ENCODE measurements at regions not wholly inside any gene's neighbourhood (a gene's known extent, or its start where the extent isn't known, plus 50 kb on each side); places are given as distances from the start of the nearest gene placed in this dataset.

DNA sequence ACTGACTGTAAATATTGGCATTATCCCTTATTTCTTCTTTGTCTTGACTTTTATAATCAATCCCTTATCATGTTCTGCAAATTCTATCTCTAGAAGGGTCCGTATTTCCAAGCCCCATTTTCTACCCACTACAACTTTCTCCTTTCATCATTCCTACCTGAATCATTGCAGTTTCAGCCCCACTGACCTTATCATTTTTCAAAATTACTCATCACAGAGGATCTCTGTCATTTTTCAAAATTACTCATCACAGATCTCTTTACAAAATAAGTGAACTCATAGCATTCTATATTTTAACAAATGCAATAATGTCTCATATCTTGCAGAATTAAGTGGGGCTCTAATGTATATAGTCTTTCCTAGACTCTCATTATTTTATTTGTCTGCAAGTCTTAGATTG, 256.9 kb upstream of the COX7C start:
- H3K36me3 ChIP-seq (ENCODE audit: control insufficient read depth, insufficient read depth, low read length), result no peaks in the 10 kb centered on the region
- H3K27me3 ChIP-seq (ENCODE audit: control insufficient read depth, insufficient read depth, low read length), result no peaks in the 10 kb centered on the region
- no peak overlapping the region for H3K9ac ChIP-seq (ENCODE audit: low read depth, low read length)
- H3K9me3 ChIP-seq (ENCODE audit: control insufficient read depth, insufficient read depth, low read length), result no peaks in the 10 kb centered on the region
- no peaks in the 10 kb centered on the region for H3K4me1 ChIP-seq (ENCODE audit: control insufficient read depth, insufficient read depth, low read length)
- no peak overlapping the region for H3K4me3 ChIP-seq (ENCODE audit: low read depth, low read length)

DNA sequence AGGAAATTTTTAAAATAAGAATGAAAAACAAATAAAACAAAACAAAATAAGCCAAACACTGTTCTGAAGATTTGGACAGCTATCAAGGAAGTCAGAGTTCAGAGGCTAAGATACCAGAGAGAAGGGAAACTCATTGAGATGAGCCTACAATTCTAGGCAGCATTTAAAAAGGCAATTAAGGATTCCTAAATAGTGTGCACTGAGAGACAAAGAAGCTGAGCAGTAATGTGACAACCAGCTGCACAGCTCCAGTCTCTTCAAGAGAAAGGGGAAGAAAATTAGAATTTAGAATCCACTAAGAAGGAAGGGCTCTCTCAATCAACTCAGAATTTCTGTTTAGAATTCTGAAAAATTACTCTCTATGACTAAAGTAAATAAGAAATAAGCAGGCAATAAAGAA, 246.7 kb upstream of the COX7C start:
- no peaks in the 10 kb centered on the region for H3K36me3 ChIP-seq (ENCODE audit: control insufficient read depth, insufficient read depth, low read length)
- H3K27me3 ChIP-seq (ENCODE audit: control insufficient read depth, insufficient read depth, low read length), result no peaks in the 10 kb centered on the region
- H3K4me1 ChIP-seq (ENCODE audit: control insufficient read depth, insufficient read depth, low read length), result no peaks in the 10 kb centered on the region
- no peaks in the 10 kb centered on the region for H3K9me3 ChIP-seq (ENCODE audit: control insufficient read depth, insufficient read depth, low read length)
- H3K9ac ChIP-seq (ENCODE audit: low read depth, low read length), result no peak overlapping the region
- H3K4me3 ChIP-seq (ENCODE audit: low read depth, low read length), result no peak overlapping the region

DNA sequence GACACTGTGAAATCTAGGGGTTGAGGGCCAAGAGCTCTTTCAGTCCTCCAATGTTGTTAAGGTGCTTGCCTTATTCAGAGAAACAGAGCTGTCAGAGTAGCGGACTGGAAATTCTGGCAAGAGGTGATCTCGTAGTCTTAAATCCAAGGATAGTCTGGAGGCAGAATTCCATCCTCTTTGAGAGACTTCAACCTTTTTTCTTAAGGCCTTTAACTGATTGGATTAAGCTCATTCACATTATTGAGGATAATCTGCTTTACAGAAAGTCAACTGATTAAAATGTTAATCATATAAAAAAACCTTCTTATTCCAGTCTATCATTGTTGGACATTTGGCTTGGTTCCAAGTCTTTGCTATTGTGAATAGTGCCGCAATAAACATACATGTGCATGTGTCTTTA, 243.1 kb upstream of the COX7C start:
- Histone ChIP-seq H3K36me3 (ENCODE audit: control insufficient read depth, insufficient read depth, low read length) (no peaks in the 10 kb centered on the region), H3K4me1 (ENCODE audit: control insufficient read depth, insufficient read depth, low read length) (no peaks in the 10 kb centered on the region), H3K9me3 (ENCODE audit: control insufficient read depth, insufficient read depth, low read length) (no peaks in the 10 kb centered on the region), H3K4me3 (ENCODE audit: low read depth, low read length) (no peak overlapping the region), H3K27me3 (ENCODE audit: control insufficient read depth, insufficient read depth, low read length) (no peaks in the 10 kb centered on the region), H3K9ac (ENCODE audit: low read depth, low read length) (no peak overlapping the region)

DNA sequence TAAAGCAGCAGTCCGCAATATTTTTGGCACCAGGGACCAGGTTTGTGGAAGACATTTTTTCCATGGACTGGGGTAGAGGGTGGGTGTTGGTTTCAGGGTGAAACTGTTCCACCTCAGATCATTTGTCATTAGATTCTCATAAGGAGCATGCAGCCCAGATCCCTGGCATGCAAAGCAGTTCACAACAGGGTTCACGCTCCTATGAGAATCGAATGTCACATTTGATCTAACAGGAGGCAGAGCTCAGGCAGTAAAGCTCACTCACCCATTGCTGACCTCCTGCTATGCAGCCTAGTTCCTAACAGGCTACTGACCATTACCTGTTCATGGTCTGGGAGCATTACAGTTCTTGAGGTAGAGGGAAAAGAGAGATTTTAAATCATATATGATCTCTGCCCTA, 241.5 kb upstream of the COX7C start:
- no peak overlapping the region for H3K9ac ChIP-seq (ENCODE audit: low read depth, low read length)
- no peaks in the 10 kb centered on the region for H3K36me3 ChIP-seq (ENCODE audit: control insufficient read depth, insufficient read depth, low read length)
- H3K4me3 ChIP-seq (ENCODE audit: low read depth, low read length), result no peak overlapping the region
- H3K27me3 ChIP-seq (ENCODE audit: control insufficient read depth, insufficient read depth, low read length), result no peaks in the 10 kb centered on the region
- no peaks in the 10 kb centered on the region for H3K9me3 ChIP-seq (ENCODE audit: control insufficient read depth, insufficient read depth, low read length)
- no peaks in the 10 kb centered on the region for H3K4me1 ChIP-seq (ENCODE audit: control insufficient read depth, insufficient read depth, low read length)

DNA sequence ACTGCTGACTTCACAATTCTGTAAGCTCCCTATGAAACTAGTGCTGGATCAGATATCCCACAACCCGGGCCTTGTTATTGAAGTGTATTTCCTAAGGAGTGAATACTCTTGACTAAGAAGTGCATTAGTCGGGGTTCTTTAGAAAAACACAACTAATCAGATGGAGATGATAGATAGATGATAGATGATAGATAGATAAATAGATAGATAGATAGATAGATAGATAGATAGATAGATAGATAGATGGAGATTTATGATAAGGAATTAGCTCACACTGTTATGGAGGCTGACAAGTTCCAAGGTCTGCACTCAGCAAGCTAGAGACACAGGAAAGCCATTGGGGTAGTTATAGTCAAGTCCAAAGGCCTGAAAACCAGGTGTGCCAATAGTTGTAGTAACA, 214.6 kb upstream of the COX7C start:
- H3K9me3 ChIP-seq (ENCODE audit: control insufficient read depth, insufficient read depth, low read length), result no peaks in the 10 kb centered on the region
- no peak overlapping the region for H3K9ac ChIP-seq (ENCODE audit: low read depth, low read length)
- H3K4me3 ChIP-seq (ENCODE audit: low read depth, low read length), result no peak overlapping the region
- H3K27me3 ChIP-seq (ENCODE audit: control insufficient read depth, insufficient read depth, low read length), result no peaks in the 10 kb centered on the region
- no peaks in the 10 kb centered on the region for H3K4me1 ChIP-seq (ENCODE audit: control insufficient read depth, insufficient read depth, low read length)
- no peaks in the 10 kb centered on the region for H3K36me3 ChIP-seq (ENCODE audit: control insufficient read depth, insufficient read depth, low read length)

DNA sequence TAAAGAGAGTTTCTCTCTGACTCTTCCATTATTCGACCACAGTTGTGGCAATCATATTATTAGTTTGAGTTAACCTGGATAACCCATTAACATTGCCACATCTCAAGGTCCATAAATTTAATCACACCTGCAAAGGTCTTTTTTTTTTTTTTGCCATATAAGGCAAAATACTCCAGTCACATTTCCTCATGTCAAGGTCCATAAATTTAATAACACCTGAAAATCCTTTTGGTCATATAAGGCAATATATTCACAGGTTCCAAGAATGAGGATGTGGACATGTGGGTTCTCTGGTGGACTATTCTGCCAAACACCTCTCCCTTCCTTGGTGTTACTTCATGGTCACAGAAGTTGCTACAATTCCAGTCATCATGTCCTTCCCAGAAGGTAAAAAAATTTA, 213.5 kb upstream of the COX7C start:
- H3K27me3 ChIP-seq (ENCODE audit: control insufficient read depth, insufficient read depth, low read length), result no peaks in the 10 kb centered on the region
- H3K9ac ChIP-seq (ENCODE audit: low read depth, low read length), result no peak overlapping the region
- no peaks in the 10 kb centered on the region for H3K4me1 ChIP-seq (ENCODE audit: control insufficient read depth, insufficient read depth, low read length)
- H3K9me3 ChIP-seq (ENCODE audit: control insufficient read depth, insufficient read depth, low read length), result no peaks in the 10 kb centered on the region
- H3K36me3 ChIP-seq (ENCODE audit: control insufficient read depth, insufficient read depth, low read length), result no peaks in the 10 kb centered on the region
- H3K4me3 ChIP-seq (ENCODE audit: low read depth, low read length), result no peak overlapping the region

DNA sequence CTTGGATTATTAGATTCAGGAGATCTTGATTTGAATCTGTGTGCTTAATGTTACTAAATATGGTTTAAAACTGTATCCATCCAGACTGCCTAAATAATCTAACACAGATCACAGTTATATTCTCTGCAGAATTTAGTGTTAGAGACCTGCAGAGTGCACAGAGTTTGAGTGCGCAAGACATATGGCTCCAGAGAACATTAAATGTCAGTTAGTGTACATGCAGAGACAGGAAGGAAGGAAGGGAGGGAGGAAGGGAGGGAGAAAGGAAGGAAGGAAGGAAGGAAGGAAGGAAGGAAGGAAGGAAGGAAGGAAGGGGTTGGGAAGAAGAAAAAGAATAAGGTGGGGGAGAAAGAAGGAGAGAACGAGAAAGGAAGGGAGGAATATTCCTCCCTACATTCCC, 210.0 kb upstream of the COX7C start:
- no peaks in the 10 kb centered on the region for H3K9me3 ChIP-seq (ENCODE audit: control insufficient read depth, insufficient read depth, low read length)
- no peak overlapping the region for H3K9ac ChIP-seq (ENCODE audit: low read depth, low read length)
- H3K4me3 ChIP-seq (ENCODE audit: low read depth, low read length), result no peak overlapping the region
- no peaks in the 10 kb centered on the region for H3K4me1 ChIP-seq (ENCODE audit: control insufficient read depth, insufficient read depth, low read length)
- H3K27me3 ChIP-seq (ENCODE audit: control insufficient read depth, insufficient read depth, low read length), result no peaks in the 10 kb centered on the region
- no peaks in the 10 kb centered on the region for H3K36me3 ChIP-seq (ENCODE audit: control insufficient read depth, insufficient read depth, low read length)

DNA sequence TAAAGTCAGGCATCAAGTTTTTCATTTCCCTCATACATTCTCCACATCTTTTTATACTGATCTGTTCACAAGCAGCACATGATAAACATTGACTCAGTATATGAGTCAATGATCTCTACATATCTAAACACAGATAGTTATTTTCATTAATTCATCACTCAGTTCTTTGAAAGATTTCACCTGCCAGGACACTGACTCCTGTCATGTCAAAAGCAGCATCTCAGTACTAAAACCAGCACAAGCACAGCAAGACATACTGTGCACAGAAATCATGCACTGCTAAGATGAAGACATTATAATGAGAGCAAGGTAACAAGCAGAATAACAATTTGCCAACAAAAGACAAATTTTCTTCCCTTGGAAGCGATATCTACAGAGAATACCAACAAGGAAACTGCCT, 206.1 kb upstream of the COX7C start:
- Histone ChIP-seq H3K27me3 (ENCODE audit: control insufficient read depth, insufficient read depth, low read length) (no peaks in the 10 kb centered on the region), H3K4me3 (ENCODE audit: low read depth, low read length) (no peak overlapping the region), H3K4me1 (ENCODE audit: control insufficient read depth, insufficient read depth, low read length) (no peaks in the 10 kb centered on the region), H3K9ac (ENCODE audit: low read depth, low read length) (no peak overlapping the region), H3K36me3 (ENCODE audit: control insufficient read depth, insufficient read depth, low read length) (no peaks in the 10 kb centered on the region), H3K9me3 (ENCODE audit: control insufficient read depth, insufficient read depth, low read length) (no peaks in the 10 kb centered on the region)

DNA sequence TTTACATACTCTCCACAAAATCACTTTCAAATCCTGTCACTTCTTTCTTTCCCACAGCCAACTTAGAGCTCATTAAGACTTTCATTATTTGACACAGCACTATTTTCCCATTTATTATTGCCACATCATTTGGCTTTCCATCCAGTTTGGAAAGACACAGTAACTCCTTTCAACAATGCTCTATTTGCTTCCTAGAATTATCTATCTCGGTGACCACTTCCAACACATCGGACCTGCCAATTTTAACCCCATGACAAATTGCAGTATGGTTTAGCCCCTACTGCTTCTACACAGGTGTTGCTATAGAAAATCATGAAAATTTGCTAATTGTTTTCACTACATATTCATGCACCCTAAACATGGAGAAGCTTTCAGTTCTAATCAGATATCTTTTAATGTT, 190.6 kb upstream of the COX7C start:
- H3K36me3 ChIP-seq (ENCODE audit: control insufficient read depth, insufficient read depth, low read length), result no peaks in the 10 kb centered on the region
- no peaks in the 10 kb centered on the region for H3K4me1 ChIP-seq (ENCODE audit: control insufficient read depth, insufficient read depth, low read length)
- no peaks in the 10 kb centered on the region for H3K9me3 ChIP-seq (ENCODE audit: control insufficient read depth, insufficient read depth, low read length)
- no peak overlapping the region for H3K4me3 ChIP-seq (ENCODE audit: low read depth, low read length)
- H3K9ac ChIP-seq (ENCODE audit: low read depth, low read length), result no peak overlapping the region
- H3K27me3 ChIP-seq (ENCODE audit: control insufficient read depth, insufficient read depth, low read length), result no peaks in the 10 kb centered on the region

DNA sequence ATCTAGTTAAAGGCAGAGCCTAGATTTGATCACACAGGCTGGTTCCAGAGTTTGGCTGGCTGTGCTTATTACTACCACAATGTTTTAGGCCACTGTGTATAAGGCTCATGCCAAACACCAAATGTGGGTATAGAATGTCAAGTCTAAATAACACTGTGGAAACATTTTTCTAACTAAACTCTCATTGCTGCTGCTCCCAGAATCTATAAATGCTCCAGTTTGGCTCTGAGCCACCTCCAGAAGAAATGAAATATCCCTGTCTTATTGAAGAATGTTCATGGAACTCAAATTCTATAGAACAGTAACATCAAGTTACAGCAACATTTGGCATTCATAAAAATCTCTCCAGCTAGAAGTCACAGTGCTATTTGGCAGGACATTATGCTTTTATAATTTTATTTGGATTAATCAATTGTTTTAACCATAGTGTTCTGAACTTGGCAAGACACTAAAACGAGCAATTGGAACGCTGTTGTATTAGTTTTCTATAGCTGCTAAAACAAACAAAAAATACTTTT, 178.1 kb upstream of the COX7C start:
- H3K4me3 ChIP-seq (ENCODE audit: low read depth, low read length), result no peak overlapping the region
- H3K4me1 ChIP-seq (ENCODE audit: control insufficient read depth, insufficient read depth, low read length), result no peaks in the 10 kb centered on the region
- no peaks in the 10 kb centered on the region for H3K27me3 ChIP-seq (ENCODE audit: control insufficient read depth, insufficient read depth, low read length)
- no peaks in the 10 kb centered on the region for H3K36me3 ChIP-seq (ENCODE audit: control insufficient read depth, insufficient read depth, low read length)
- no peak overlapping the region for H3K9ac ChIP-seq (ENCODE audit: low read depth, low read length)
- no peaks in the 10 kb centered on the region for H3K9me3 ChIP-seq (ENCODE audit: control insufficient read depth, insufficient read depth, low read length)

DNA sequence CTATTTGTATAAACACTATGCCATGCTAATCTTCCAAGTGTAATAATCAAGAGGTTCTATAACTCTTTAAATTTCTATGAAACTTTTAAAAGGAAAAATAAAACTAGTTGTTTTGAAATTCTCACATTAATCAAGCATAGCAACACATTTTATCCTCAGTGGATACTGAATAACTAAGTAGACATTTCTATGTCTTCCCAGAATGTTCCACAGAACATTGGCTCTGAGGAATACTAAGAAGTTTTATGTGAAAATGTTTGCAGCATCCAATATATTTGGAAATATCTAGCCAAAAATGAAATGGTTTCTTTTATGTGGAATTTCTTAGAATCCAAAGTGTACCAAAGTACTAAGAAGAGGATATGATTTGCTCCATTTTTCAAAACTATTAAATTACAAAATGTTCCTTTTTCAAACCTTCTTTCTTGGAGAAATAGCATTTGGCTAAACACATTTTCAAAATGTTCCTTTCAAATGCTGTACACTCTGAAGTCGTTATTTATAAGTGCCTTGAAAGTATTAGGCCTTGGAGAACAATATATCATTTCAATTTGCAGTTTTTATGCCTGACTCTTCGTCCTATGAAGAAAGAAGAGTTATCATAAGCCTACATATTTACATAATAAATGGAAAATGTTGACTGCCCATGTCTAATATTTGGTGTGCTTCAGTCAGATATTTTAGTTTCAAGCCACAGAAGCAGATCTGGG, 175.6 kb upstream of the COX7C start:
- Histone ChIP-seq H3K9ac (ENCODE audit: low read depth, low read length) (no peak overlapping the region), H3K36me3 (ENCODE audit: control insufficient read depth, insufficient read depth, low read length) (no peaks in the 10 kb centered on the region), H3K9me3 (ENCODE audit: control insufficient read depth, insufficient read depth, low read length) (no peaks in the 10 kb centered on the region)

DNA sequence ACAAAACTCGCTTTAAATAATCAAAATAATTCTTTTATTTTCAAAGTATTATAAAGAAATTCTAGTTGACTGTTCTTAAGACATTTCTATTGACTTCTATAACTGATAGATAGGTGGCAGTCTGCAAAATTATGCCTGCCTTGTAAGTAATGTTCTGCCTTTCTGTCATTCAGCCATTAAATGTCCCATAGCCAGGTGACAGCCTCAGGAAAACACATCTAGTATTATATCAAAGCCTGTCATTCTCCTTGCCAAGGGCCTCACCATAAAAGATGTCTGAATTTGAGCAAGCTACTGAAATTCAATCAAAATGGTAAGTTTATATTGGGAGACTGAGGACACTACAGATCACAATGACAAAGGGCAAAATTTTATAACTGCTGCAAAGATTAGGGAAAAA, 170.4 kb upstream of the COX7C start:
- Histone ChIP-seq H3K4me3 (ENCODE audit: low read depth, low read length) (no peak overlapping the region), H3K36me3 (ENCODE audit: control insufficient read depth, insufficient read depth, low read length) (no peaks in the 10 kb centered on the region), H3K27me3 (ENCODE audit: control insufficient read depth, insufficient read depth, low read length) (no peaks in the 10 kb centered on the region), H3K4me1 (ENCODE audit: control insufficient read depth, insufficient read depth, low read length) (no peaks in the 10 kb centered on the region), H3K9me3 (ENCODE audit: control insufficient read depth, insufficient read depth, low read length) (no peaks in the 10 kb centered on the region), H3K9ac (ENCODE audit: low read depth, low read length) (no peak overlapping the region)

More for the DNA sequence above, 175.6 kb upstream of the COX7C start:
- no peaks in the 10 kb centered on the region for H3K27me3 ChIP-seq (ENCODE audit: control insufficient read depth, insufficient read depth, low read length)
- H3K4me3 ChIP-seq (ENCODE audit: low read depth, low read length), result no peak overlapping the region
- H3K4me1 ChIP-seq (ENCODE audit: control insufficient read depth, insufficient read depth, low read length), result no peaks in the 10 kb centered on the region
